ENCODE measurements at regions not wholly inside any gene's neighbourhood (a gene's known extent, or its start where the extent isn't known, plus 50 kb on each side); places are given as distances from the start of the nearest gene placed in this dataset.

DNA sequence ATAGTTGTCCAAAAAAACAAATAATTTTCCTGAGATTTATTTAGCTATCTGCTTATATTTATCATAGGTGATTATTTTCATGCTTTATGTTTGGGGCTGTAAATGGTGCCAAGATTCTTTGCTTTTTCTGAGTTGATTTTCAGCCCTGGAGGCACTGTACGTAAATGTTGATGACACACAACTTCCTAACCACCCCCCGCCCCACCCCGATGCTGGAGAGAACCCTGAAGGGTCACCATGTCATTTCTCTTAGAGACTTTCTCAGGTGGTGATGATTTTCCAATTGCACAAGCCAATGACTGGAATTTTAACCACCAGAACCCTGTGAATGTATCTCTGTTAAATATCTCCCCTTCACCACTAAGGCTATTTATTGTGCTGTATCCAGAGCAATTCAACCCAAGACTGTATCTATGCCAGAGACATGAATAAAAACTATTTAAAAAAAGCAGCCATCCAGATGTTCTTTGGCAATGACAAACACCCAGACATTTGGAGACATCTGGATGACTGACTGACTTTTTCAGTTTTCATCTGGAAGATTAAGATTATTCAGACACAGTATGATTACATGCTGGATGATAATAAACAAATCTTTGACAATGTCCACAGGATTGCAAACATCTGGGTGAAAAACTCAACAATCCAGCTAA lies 346.0 kb downstream of the LMX1A start:
- TF ChIP-seq, protein P1, sequence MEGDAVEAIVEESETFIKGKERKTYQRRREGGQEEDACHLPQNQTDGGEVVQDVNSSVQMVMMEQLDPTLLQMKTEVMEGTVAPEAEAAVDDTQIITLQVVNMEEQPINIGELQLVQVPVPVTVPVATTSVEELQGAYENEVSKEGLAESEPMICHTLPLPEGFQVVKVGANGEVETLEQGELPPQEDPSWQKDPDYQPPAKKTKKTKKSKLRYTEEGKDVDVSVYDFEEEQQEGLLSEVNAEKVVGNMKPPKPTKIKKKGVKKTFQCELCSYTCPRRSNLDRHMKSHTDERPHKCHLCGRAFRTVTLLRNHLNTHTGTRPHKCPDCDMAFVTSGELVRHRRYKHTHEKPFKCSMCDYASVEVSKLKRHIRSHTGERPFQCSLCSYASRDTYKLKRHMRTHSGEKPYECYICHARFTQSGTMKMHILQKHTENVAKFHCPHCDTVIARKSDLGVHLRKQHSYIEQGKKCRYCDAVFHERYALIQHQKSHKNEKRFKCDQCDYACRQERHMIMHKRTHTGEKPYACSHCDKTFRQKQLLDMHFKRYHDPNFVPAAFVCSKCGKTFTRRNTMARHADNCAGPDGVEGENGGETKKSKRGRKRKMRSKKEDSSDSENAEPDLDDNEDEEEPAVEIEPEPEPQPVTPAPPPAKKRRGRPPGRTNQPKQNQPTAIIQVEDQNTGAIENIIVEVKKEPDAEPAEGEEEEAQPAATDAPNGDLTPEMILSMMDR (optimal IDR thresholded peaks at IDR 0.05 in 1 of 3, IDR thresholded peaks at IDR 0.05 in 1 of 3, conservative IDR thresholded peaks at IDR 0.05 in 1 of 3; ENCODE audit: extremely low read depth in 1 of 3, insufficient read depth in 2 of 3, low read length in 3 of 3): no peak
- TF ChIP-seq EZH2 (IDR thresholded peaks at IDR 0.05; ENCODE audit: low read length): no peak

All from keratinocyte (primary cell).